H1 (cell line): ENCODE measurements at regions not wholly inside any gene's neighbourhood (a gene's known extent, or its start where the extent isn't known, plus 50 kb on each side); places are given as distances from the start of the nearest gene placed in this dataset.

Experiments
- POLR2AphosphoS5 ChIP-seq: IDR thresholded peaks from 2 replicates; pipeline ENCODE4 v1.6.1; 2011; ENCODE audit warnings: low read depth, low read length
- RNF2 ChIP-seq: fragments of 200-900, 300-1000 bp; sonication (generic); IDR thresholded peaks from 2 replicates; pipeline ENCODE4 v1.7.1; 2016; ENCODE audit warnings: borderline replicate concordance, low read depth, mild to moderate bottlenecking, antibody characterized with exemption, low read length; ENCODE audit not compliant: poor library complexity, severe bottlenecking; ENCODE audit errors: missing control alignments
- SIX5 ChIP-seq: IDR thresholded peaks from 2 replicates; pipeline ENCODE4 v1.6.1; 2011; ENCODE audit warnings: mild to moderate bottlenecking, low read depth, low read length
- SRF ChIP-seq: IDR thresholded peaks from 2 replicates; pipeline ENCODE4 v1.6.1; 2011; ENCODE audit warnings: mild to moderate bottlenecking, low read depth, low read length, moderate library complexity
- TAF7 ChIP-seq: optimal IDR thresholded peaks from 2 replicates; pipeline ENCODE3; 2011; ENCODE audit warnings: low read depth, mild to moderate bottlenecking, inconsistent platforms, low read length, moderate library complexity, borderline replicate concordance
- TF ChIP-seq, protein P1 (sequence below), 3 experiments: IDR thresholded peaks; 1 replicate in 2 of 3; 2 replicates in 1 of 3; pipeline versions ENCODE4 v1.5.1 to v1.6.1; 2011; ENCODE audit warnings: low read length in 3 of 3, mild to moderate bottlenecking in 3 of 3, inconsistent platforms in 2 of 3, low read depth in 1 of 3, moderate library complexity in 1 of 3; ENCODE audit not compliant: insufficient read depth in 1 of 3; ENCODE audit errors: control extremely low read depth in 1 of 3
- TF ChIP-seq, protein P2 (sequence below): IDR thresholded peaks from 2 replicates; pipeline ENCODE4 v1.6.1; 2011; ENCODE audit warnings: low read depth, mild to moderate bottlenecking, low read length; ENCODE audit not compliant: insufficient read depth

DNA sequence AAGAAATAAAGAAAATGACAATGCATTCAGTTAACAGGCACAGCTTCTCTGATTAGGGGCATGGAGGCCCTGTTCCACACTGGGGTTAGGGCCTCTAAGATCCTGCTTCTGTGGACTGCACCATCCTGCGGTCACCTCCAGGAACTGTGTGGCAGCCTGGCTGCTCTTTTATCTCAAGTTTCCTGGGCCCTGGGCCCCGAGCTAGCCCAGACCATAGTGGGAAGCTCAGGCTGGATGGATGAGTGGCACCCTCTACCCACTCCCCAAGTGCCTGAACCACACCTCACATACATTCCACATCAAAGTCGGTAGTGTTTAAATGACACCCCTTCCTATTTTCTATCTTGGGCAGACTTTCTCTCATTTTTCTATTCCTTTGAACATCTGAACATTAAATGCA lies 461.5 kb upstream of the MKI67 start:
- TF ChIP-seq SRF (no peak), POLR2AphosphoS5 (no peak), TAF7 (no peak), RNF2 (no peak), SIX5 (no peak)
- TF ChIP-seq, protein P1, sequence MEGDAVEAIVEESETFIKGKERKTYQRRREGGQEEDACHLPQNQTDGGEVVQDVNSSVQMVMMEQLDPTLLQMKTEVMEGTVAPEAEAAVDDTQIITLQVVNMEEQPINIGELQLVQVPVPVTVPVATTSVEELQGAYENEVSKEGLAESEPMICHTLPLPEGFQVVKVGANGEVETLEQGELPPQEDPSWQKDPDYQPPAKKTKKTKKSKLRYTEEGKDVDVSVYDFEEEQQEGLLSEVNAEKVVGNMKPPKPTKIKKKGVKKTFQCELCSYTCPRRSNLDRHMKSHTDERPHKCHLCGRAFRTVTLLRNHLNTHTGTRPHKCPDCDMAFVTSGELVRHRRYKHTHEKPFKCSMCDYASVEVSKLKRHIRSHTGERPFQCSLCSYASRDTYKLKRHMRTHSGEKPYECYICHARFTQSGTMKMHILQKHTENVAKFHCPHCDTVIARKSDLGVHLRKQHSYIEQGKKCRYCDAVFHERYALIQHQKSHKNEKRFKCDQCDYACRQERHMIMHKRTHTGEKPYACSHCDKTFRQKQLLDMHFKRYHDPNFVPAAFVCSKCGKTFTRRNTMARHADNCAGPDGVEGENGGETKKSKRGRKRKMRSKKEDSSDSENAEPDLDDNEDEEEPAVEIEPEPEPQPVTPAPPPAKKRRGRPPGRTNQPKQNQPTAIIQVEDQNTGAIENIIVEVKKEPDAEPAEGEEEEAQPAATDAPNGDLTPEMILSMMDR (IDR thresholded peaks at IDR 0.05; ENCODE audit: control extremely low read depth in 1 of 3, insufficient read depth in 1 of 3, low read depth in 1 of 3, low read length in 3 of 3), result no peak
- TF ChIP-seq, protein P2, sequence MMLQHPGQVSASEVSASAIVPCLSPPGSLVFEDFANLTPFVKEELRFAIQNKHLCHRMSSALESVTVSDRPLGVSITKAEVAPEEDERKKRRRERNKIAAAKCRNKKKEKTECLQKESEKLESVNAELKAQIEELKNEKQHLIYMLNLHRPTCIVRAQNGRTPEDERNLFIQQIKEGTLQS, result no peak
